ENCODE measurements at regions not wholly inside any gene's neighbourhood (a gene's known extent, or its start where the extent isn't known, plus 50 kb on each side); places are given as distances from the start of the nearest gene placed in this dataset.

DNA sequence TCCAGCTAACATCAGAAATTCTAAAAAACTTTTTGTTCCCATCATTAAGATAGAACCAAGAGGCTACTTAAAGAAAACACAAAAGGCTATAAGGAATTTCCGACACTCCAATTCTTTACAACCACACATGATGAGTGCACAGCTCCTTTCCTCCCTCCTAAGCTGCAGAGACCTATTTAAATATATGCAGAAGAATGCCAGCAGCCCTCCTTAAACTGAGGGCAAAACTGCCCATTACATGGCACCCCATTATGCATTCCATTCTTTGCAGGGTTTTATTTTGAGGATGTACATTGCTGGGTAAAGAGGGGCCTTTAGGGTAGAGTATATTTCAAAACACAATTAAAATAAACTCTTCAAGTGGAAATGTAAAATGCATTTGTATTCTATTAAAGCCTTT lies 502.9 kb downstream of the RASEF start:
- no peak for TF ChIP-seq EZH2phosphoT487 (IDR thresholded peaks at IDR 0.05; ENCODE audit: borderline replicate concordance, low read length)
- TF ChIP-seq, protein P1, sequence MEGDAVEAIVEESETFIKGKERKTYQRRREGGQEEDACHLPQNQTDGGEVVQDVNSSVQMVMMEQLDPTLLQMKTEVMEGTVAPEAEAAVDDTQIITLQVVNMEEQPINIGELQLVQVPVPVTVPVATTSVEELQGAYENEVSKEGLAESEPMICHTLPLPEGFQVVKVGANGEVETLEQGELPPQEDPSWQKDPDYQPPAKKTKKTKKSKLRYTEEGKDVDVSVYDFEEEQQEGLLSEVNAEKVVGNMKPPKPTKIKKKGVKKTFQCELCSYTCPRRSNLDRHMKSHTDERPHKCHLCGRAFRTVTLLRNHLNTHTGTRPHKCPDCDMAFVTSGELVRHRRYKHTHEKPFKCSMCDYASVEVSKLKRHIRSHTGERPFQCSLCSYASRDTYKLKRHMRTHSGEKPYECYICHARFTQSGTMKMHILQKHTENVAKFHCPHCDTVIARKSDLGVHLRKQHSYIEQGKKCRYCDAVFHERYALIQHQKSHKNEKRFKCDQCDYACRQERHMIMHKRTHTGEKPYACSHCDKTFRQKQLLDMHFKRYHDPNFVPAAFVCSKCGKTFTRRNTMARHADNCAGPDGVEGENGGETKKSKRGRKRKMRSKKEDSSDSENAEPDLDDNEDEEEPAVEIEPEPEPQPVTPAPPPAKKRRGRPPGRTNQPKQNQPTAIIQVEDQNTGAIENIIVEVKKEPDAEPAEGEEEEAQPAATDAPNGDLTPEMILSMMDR (IDR thresholded peaks at IDR 0.05; ENCODE audit: low read depth, low read length, poor library complexity, severe bottlenecking) = no peak
- Histone ChIP-seq H4K20me1 (ENCODE audit: control insufficient read depth, insufficient read depth, low read depth, low read length) (no peaks in the 10 kb centered on the region), H3K79me2 (ENCODE audit: control insufficient read depth, low read length) (no peaks in the 10 kb centered on the region), H3K4me2 (ENCODE audit: low read length) (no peak overlapping the region), H3K27ac (ENCODE audit: low read depth, low read length) (no peak overlapping the region), H3K9me2 (replicated peaks; ENCODE audit: control insufficient read depth, low read length) (no peaks in the 10 kb centered on the region), H3K36me3 (ENCODE audit: control insufficient read depth, low read length) (no peaks in the 10 kb centered on the region), H3F3A (ENCODE audit: control insufficient read depth, insufficient read depth) (no peaks in the 10 kb centered on the region), H3K27me3 (ENCODE audit: control insufficient read depth, low read length) (no peaks in the 10 kb centered on the region), H3K4me3 (ENCODE audit: low read length) (no peak overlapping the region), H3K9me3 (ENCODE audit: control insufficient read depth, insufficient read depth, low read length) (no peaks in the 10 kb centered on the region), H3K4me1 (ENCODE audit: control insufficient read depth, low read length) (no peaks in the 10 kb centered on the region)

DNA sequence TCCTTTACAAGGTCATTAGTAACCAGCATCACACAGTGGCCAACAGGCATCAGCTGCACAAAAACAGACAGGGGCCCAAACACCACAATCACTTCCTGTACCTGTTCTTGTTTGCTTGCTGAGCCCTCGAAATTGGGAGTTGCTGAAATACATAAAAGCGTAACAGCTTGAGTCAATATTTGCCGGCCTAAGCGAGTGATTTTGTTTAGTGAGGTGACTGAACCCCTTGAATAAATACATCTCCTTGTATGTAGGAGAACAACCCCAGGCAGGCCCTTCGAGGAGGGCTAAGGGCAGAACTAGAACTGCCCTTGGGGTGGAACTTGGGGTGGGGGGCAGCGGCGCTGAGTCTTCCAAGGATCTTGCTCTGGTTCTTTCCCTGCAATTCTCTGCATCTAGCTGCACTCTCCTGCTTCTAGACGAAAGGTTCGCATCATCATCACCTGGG lies 502.5 kb downstream of the RASEF start:
- no peaks in the 10 kb centered on the region for H3K4me1 ChIP-seq (ENCODE audit: control insufficient read depth, low read length)
- H3F3A ChIP-seq (ENCODE audit: control insufficient read depth, insufficient read depth) = no peaks in the 10 kb centered on the region
- H4K20me1 ChIP-seq (ENCODE audit: control insufficient read depth, insufficient read depth, low read depth, low read length) = no peaks in the 10 kb centered on the region
- H3K79me2 ChIP-seq (ENCODE audit: control insufficient read depth, low read length) = no peaks in the 10 kb centered on the region
- no peaks in the 10 kb centered on the region for H3K9me2 ChIP-seq (replicated peaks; ENCODE audit: control insufficient read depth, low read length)
- no peak for TF ChIP-seq EZH2phosphoT487 (IDR thresholded peaks at IDR 0.05; ENCODE audit: borderline replicate concordance, low read length)
- TF ChIP-seq, protein P1 (IDR thresholded peaks at IDR 0.05; ENCODE audit: low read depth, low read length, poor library complexity, severe bottlenecking) = no peak
- no peaks in the 10 kb centered on the region for H3K36me3 ChIP-seq (ENCODE audit: control insufficient read depth, low read length)
- no peak overlapping the region for H3K27ac ChIP-seq (ENCODE audit: low read depth, low read length)
- H3K27me3 ChIP-seq (ENCODE audit: control insufficient read depth, low read length) = no peaks in the 10 kb centered on the region
- no peak overlapping the region for H3K4me3 ChIP-seq (ENCODE audit: low read length)
- no peak overlapping the region for H3K4me2 ChIP-seq (ENCODE audit: low read length)
- no peaks in the 10 kb centered on the region for H3K9me3 ChIP-seq (ENCODE audit: control insufficient read depth, insufficient read depth, low read length)

DNA sequence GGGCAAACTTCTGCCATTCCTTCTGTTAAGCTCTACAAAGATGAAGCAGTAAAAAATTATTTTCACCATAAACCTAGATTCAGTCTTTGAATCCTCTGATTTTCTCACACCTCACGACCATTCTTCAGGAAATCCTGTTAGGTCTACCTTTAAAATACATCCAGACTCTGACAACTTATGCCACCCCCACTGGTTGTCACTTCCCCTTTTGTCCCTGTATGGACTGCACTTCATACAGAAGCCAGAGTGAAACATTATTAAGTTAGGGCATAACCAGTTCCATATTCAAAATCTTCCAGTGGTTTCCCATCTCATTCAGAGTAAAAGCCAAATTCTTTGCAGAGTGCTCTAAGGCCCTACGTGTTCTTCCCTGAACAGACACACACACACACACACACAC lies 499.8 kb downstream of the RASEF start:
- Histone ChIP-seq H3K4me3 (ENCODE audit: low read length) (no peak overlapping the region), H3K36me3 (ENCODE audit: control insufficient read depth, low read length) (no peaks in the 10 kb centered on the region), H3K27me3 (ENCODE audit: control insufficient read depth, low read length) (no peaks in the 10 kb centered on the region), H3K9me2 (replicated peaks; ENCODE audit: control insufficient read depth, low read length) (no peaks in the 10 kb centered on the region), H3K4me2 (ENCODE audit: low read length) (no peak overlapping the region), H4K20me1 (ENCODE audit: control insufficient read depth, insufficient read depth, low read depth, low read length) (no peaks in the 10 kb centered on the region), H3F3A (ENCODE audit: control insufficient read depth, insufficient read depth) (no peaks in the 10 kb centered on the region), H3K27ac (ENCODE audit: low read depth, low read length) (no peak overlapping the region), H3K4me1 (ENCODE audit: control insufficient read depth, low read length) (no peaks in the 10 kb centered on the region), H3K9me3 (ENCODE audit: control insufficient read depth, insufficient read depth, low read length) (no peaks in the 10 kb centered on the region), H3K79me2 (ENCODE audit: control insufficient read depth, low read length) (no peaks in the 10 kb centered on the region)
- TF ChIP-seq, protein P1 (IDR thresholded peaks at IDR 0.05; ENCODE audit: low read depth, low read length, poor library complexity, severe bottlenecking) = no peak
- no peak for TF ChIP-seq EZH2phosphoT487 (IDR thresholded peaks at IDR 0.05; ENCODE audit: borderline replicate concordance, low read length)

DNA sequence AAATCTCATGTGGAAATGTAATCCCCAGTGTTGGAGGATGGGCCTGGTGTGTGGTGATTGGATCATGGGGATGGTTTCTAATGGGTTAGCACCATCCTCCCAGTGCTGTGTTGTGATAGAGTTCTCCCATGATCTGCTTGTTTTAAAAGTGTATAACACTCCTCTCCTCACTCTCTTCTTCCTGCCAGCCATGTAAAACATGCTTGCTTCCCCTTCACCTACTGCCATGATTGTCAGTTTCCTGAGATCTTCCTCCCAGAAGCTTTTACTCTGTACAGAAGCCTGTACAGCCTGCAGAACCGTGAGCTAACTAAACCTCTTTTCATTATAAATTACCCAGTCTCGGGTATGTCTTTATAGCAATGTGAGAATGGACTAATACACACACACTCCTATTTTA lies 499.1 kb downstream of the RASEF start:
- H3K27me3 ChIP-seq (ENCODE audit: control insufficient read depth, low read length) = no peaks in the 10 kb centered on the region
- H3K27ac ChIP-seq (ENCODE audit: low read depth, low read length) = no peak overlapping the region
- H3K4me1 ChIP-seq (ENCODE audit: control insufficient read depth, low read length) = no peaks in the 10 kb centered on the region
- no peak overlapping the region for H3K4me2 ChIP-seq (ENCODE audit: low read length)
- TF ChIP-seq, protein P1 (IDR thresholded peaks at IDR 0.05; ENCODE audit: low read depth, low read length, poor library complexity, severe bottlenecking) = no peak
- no peak for TF ChIP-seq EZH2phosphoT487 (IDR thresholded peaks at IDR 0.05; ENCODE audit: borderline replicate concordance, low read length)
- no peaks in the 10 kb centered on the region for H3K36me3 ChIP-seq (ENCODE audit: control insufficient read depth, low read length)
- H3K9me3 ChIP-seq (ENCODE audit: control insufficient read depth, insufficient read depth, low read length) = no peaks in the 10 kb centered on the region
- no peaks in the 10 kb centered on the region for H3K9me2 ChIP-seq (replicated peaks; ENCODE audit: control insufficient read depth, low read length)
- H4K20me1 ChIP-seq (ENCODE audit: control insufficient read depth, insufficient read depth, low read depth, low read length) = no peaks in the 10 kb centered on the region
- no peaks in the 10 kb centered on the region for H3K79me2 ChIP-seq (ENCODE audit: control insufficient read depth, low read length)
- no peaks in the 10 kb centered on the region for H3F3A ChIP-seq (ENCODE audit: control insufficient read depth, insufficient read depth)
- no peak overlapping the region for H3K4me3 ChIP-seq (ENCODE audit: low read length)

Data from DOHH2 (cell line).